ENCODE measurements at regions not wholly inside any gene's neighbourhood (a gene's known extent, or its start where the extent isn't known, plus 50 kb on each side); places are given as distances from the start of the nearest gene placed in this dataset.

- DNase-seq (ENCODE audit: low spot score), result no peak
Observed at GRCh38 chr2:67660015-67660602, 263.0 kb downstream of the ETAA1 start.

GRCh38 chr2:67660871-67661270 is 263.7 kb downstream of the ETAA1 start:
- DNase-seq (ENCODE audit: low spot score), result no peak

GRCh38 chr2:67662222-67662621 is 265.1 kb downstream of the ETAA1 start:
- no peak for DNase-seq (ENCODE audit: low spot score)

GRCh38 chr2:67663776-67664175 is 266.6 kb downstream of the ETAA1 start:
- DNase-seq (ENCODE audit: low spot score), result no peak

GRCh38 chr2:67666386-67667053 is 269.4 kb downstream of the ETAA1 start:
- no peak for DNase-seq (ENCODE audit: low spot score)

GRCh38 chr2:67667054-67667908 is 270.1 kb downstream of the ETAA1 start:
- no peak for DNase-seq (ENCODE audit: low spot score)

- no peak for DNase-seq (ENCODE audit: low spot score)
Observed at GRCh38 chr2:67668538-67668937, 271.4 kb downstream of the ETAA1 start.

- DNase-seq (ENCODE audit: low spot score), result no peak
Observed at GRCh38 chr2:67669168-67669567, 272.0 kb downstream of the ETAA1 start.

- DNase-seq (ENCODE audit: low spot score), result no peak
Observed at GRCh38 chr2:67669766-67670165, 272.6 kb downstream of the ETAA1 start.

- no peak for DNase-seq (ENCODE audit: low spot score)
Observed at GRCh38 chr2:67670747-67671183, 273.6 kb downstream of the ETAA1 start.

GRCh38 chr2:67671464-67672450 is 274.6 kb downstream of the ETAA1 start:
- no peak for DNase-seq (ENCODE audit: low spot score)

- DNase-seq (ENCODE audit: low spot score), result no peak
Observed at GRCh38 chr2:67674668-67675067, 277.5 kb downstream of the ETAA1 start.

- DNase-seq (ENCODE audit: low spot score), result no peak
Observed at GRCh38 chr2:67684991-67685390, 287.9 kb downstream of the ETAA1 start.

- no peak for DNase-seq (ENCODE audit: low spot score)
Observed at GRCh38 chr2:67686254-67686653, 289.1 kb downstream of the ETAA1 start.

- DNase-seq (ENCODE audit: low spot score), result no peak
Observed at GRCh38 chr2:67689186-67689585, 292.1 kb downstream of the ETAA1 start.

- no peak for DNase-seq (ENCODE audit: low spot score)
Observed at GRCh38 chr2:67689651-67690050, 292.5 kb downstream of the ETAA1 start.

GRCh38 chr2:67694445-67694844 is 297.3 kb downstream of the ETAA1 start:
- no peak for DNase-seq (ENCODE audit: low spot score)

GRCh38 chr2:67701011-67701410 is 303.9 kb downstream of the ETAA1 start:
- no peak for DNase-seq (ENCODE audit: low spot score)

GRCh38 chr2:67702284-67702683 is 305.2 kb downstream of the ETAA1 start:
- DNase-seq (ENCODE audit: low spot score), result no peak

GRCh38 chr2:67702937-67703336 is 305.8 kb downstream of the ETAA1 start:
- no peak for DNase-seq (ENCODE audit: low spot score)

GRCh38 chr2:67706082-67706481 is 308.9 kb downstream of the ETAA1 start:
- no peak for DNase-seq (ENCODE audit: low spot score)

GRCh38 chr2:67707896-67708295 is 310.8 kb downstream of the ETAA1 start:
- no peak for DNase-seq (ENCODE audit: low spot score)

All from LoVo (cell line).